Right ventricle myocardium superior (tissue), 1 donor: ENCODE measurements at regions not wholly inside any gene's neighbourhood (a gene's known extent, or its start where the extent isn't known, plus 50 kb on each side); places are given as distances from the start of the nearest gene placed in this dataset.

Source experiments
- ATAC-seq: fragments of 200-7000 bp; cut with Tn5 transposase; one replicate; pipeline ENCODE4 v1.9.1; 2020; ENCODE audit warnings: mild to moderate bottlenecking; ENCODE audit not compliant: poor library complexity
- DNase-seq: peaks from one replicate; pipeline ENCODE4 v3.0.0-alpha.2; 2020
- intact Hi-C: fragments of 100-400 bp; cut with DNase I; formaldehyde crosslinking; loops from one replicate; pipeline ENCODE4 v1.11.2; 2022
- donor health status: DM: no; HTN: yes; CAD: no; lungs with severe emphysema.

GRCh38 chr11:134682577-134682976, 270.5 kb upstream of the B3GAT1 start:
- intact Hi-C loops, result no loop called here
- DNase-seq, result no peak
- no peak for ATAC-seq

- DNase-seq (no peak), ATAC-seq (no peak)
- intact Hi-C loops, result no loop called here
These were observed 267.6 kb upstream of the B3GAT1 start for GRCh38 chr11:134679592-134679991.

GRCh38 chr11:134678744-134679143, 266.7 kb upstream of the B3GAT1 start:
- intact Hi-C loops, result no loop called here

DNA sequence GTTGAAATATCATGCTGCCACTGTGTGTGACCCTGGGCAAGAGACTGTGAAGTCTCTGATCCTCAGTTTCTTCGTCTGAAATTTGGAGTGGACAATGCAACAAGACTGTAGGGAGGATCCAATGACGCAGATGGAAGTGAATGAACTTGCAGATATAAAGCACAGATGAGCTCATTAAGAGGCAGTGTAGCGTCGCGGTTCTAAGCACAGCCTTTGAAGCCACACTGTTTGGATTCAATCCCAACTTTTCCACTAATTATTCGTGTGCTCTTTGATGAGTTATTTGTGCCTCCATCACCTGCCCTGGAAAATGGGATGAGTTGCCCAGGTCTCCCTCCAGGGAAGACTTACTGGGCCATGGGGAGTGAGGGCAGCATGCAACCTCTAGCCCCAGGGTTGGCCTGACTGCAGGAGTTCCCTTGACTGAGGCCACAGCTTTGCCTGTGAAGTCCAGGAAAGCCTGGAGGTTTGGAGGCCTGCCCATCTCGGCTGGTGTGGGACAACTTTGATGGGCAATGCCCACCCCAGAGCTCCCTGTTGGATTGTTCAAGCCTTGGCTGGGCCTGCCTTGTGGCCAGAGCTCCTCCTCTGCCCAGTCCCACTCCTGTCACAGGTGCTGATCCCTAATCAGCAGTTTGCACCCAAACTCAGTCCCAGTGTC, 266.0 kb upstream of the B3GAT1 start:
- DNase-seq, result no peak
- intact Hi-C loops, result no loop called here
- ATAC-seq, result no peak

More at GRCh38 chr11:134678744-134679143, 266.7 kb upstream of the B3GAT1 start:
- ATAC-seq (no peak), DNase-seq (no peak)

GRCh38 chr11:134677397-134677822, 265.4 kb upstream of the B3GAT1 start:
- ATAC-seq (no peak), DNase-seq (no peak)
- intact Hi-C loops, result no loop called here

GRCh38 chr11:134676516-134677287, 264.7 kb upstream of the B3GAT1 start:
- DNase-seq (no peak), ATAC-seq (no peak)
- intact Hi-C loops, result no loop called here

GRCh38 chr11:134675983-134676382, 263.9 kb upstream of the B3GAT1 start:
- intact Hi-C loops, result no loop called here
- ATAC-seq (no peak), DNase-seq (no peak)

DNA sequence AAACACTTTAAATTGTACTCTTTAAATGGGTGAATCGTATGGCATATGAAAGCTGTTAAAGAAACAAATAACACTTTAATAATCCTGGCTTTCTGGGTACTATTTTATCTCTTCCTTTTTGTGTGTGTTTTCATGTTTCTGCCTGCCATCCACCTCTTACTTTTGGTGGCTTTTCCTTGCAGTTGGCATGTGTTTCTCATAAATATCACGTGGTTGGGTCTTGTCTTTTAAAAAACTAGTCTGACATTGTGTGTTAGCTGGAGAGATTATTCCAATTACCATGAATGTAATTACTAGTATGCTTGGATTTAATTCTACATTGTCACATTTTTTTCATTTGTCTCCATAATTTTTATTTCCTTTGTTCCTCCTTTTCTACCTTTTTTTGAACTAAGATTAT, 262.9 kb upstream of the B3GAT1 start:
- no peak for ATAC-seq
- intact Hi-C loops, result no loop called here
- DNase-seq, result no peak

DNA sequence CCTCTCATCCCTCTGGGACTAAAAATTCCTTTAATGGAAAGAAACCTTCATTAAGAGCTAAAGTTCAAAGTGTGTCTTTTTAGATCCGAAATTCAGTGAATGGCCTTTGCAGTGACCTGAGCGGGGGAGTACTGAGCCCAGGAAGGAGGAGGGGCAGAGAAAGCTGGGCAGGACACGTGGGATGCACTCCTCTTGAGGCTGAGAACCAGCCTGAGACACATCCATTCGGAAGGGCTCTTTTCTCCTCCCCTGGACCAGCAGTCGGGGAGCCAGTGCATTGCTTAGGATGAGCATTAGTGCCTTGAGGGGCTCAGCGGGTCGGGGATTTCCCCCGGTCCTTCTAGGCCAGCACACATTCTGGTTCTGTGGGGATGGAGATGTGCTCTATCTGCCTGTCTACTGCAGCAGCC, 258.9 kb upstream of the B3GAT1 start:
- intact Hi-C loops, result no loop called here
- ATAC-seq (no peak), DNase-seq (no peak)

DNA sequence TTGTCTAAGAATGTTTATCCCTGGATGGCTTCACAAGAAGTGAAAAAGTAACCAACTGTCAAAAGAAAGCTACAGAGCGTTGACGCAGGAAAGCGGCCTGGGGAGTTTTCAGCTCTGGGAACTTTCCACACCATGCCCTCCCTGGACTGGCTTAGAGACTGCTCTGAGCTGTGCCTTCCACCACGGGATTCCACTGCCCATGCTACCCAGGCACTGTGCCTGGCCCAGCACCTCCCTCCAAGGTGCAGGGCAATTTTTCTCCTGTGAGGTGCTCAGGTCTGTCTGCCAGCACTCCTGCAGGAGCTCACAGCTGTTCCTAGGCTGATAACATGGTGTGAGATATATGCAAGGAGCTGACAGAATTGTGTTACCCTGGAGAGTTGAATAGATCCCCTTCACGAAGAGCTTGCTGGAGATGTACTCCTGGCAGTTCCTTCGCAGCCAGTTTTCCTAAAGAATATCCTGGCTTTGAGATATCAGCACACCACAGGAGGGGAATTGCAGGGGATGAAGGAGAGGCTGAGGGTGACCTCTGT, 258.3 kb upstream of the B3GAT1 start:
- intact Hi-C loops, result no loop called here
- ATAC-seq (no peak), DNase-seq (no peak)

DNA sequence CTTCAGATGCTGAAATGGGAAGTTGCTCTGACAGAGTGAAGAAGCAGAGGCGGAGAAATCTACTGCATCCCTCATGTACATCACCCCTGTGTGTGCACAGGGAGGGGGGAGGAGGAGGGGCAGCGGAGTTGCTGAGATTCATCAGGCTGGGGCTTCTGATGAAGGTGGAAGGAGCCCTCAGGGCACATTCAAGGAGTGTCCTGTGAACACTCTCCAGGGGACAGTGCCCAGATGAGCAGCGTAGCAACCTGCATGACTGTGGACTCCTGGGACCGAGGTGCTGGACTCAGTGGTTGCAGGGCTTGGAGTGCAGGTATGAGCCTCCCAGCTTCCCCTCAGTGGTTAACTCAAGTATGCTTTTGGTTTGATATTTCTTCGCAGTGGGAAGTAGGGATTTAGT, 257.8 kb upstream of the B3GAT1 start:
- intact Hi-C loops, result no loop called here
- ATAC-seq, result no peak

DNA sequence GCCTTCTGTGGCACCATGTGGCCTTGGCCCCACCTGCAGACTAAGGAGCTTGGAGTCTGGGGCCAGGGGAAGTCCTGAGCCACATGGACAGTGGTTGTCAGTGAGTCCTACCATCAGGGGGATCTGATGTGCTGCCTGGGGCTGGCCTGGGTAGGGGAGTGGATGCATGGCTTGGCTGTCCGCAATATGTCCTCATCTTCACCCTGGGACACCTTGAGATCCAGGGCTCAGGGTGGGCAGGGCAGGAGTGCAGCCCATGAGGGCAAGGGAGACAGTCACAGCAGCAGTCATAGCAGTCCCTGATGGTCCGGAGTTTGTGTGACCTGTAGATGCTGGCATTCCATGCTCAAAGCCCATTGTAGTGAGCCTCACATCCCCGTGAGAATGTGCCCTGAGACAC, 256.8 kb upstream of the B3GAT1 start:
- no peak for ATAC-seq
- intact Hi-C loops, result no loop called here
- no peak for DNase-seq

More for the DNA sequence above, 257.8 kb upstream of the B3GAT1 start:
- DNase-seq, result no peak

- ATAC-seq, result no peak
- no peak for DNase-seq
These were observed 256.0 kb upstream of the B3GAT1 start for GRCh38 chr11:134668076-134668475.

GRCh38 chr11:134667505-134667904, 255.5 kb upstream of the B3GAT1 start:
- DNase-seq (no peak), ATAC-seq (no peak)
- intact Hi-C loops, result no loop called here

More at GRCh38 chr11:134668076-134668475, 256.0 kb upstream of the B3GAT1 start:
- intact Hi-C loops, result no loop called here

DNA sequence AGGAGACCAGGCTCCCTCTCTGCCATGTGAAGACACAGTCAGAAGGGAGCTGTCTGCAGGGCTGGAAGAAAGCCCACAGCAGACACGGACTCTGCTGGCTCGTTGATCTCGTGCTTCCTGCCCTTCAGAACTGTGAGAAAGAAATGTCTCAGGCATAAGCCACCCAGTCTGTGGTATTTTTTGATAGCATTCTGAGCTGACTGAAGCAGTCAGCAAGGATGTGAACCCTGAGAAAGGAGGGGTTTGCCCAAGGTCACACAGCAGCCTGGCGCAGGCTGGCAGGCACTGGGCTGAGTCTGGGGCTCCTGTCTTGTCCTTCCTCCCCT, 255.1 kb upstream of the B3GAT1 start:
- intact Hi-C loops, result no loop called here
- no peak for ATAC-seq
- DNase-seq, result no peak

DNA sequence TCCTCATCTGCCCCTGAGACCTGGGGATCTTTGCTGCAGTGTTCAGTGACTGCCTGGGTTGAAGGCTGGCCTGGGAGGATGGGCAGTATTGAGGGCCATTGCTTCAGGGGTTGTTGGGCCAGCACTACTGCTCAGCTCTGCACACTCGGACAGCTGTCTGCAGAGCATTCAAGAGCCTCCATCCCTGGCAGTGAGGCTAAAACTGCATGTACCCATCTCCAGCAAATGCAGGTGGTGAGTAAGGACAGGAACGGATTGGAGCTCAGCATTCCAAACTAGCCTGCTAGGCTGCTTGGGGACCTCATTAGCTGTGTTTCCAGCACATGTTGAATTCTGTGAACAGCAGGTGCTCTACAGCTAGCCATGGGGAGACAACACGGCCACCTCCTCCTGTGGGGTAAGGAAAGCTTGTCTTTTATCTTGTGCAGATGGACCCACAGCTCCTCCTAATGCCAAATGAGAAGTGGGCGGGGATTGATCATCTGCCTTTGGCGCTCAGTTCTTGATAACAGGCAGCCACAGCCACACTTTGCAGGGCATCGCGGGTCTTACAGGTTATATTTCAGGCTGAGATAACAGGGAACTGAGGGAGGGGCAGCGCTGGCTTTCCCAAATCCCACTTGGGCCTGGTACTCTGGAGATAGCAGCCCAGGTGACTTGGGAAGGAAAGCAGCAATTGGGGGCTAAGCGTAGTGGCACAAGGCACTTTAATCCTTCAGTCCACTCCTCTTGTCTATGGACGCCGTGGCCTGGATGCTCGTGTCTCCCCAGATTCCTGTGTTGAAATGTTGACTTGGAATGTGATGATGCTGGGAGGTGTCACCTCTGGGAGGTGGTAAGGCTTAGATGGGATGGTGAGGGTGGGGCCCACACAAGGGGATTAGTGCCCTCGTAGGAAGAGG, 254.5 kb upstream of the B3GAT1 start:
- ATAC-seq (no peak), DNase-seq (no peak)
- intact Hi-C loops, result no loop called here

GRCh38 chr11:134665571-134666270, 253.7 kb upstream of the B3GAT1 start:
- DNase-seq (no peak), ATAC-seq (no peak)
- intact Hi-C loops, result no loop called here

GRCh38 chr11:134665188-134665535, 253.1 kb upstream of the B3GAT1 start:
- DNase-seq, result no peak
- intact Hi-C loops, result no loop called here
- ATAC-seq, result no peak
